GM21576 (cell line): ENCODE measurements at regions not wholly inside any gene's neighbourhood (a gene's known extent, or its start where the extent isn't known, plus 50 kb on each side); places are given as distances from the start of the nearest gene placed in this dataset.

Experiments used
- ATAC-seq: cut with Tn5 transposase; IDR thresholded peaks from one replicate; pipeline ENCODE4 v1.9.1; 2021; ENCODE audit warnings: mild to moderate bottlenecking, moderate library complexity; ENCODE audit not compliant: unreplicated experiment

DNA sequence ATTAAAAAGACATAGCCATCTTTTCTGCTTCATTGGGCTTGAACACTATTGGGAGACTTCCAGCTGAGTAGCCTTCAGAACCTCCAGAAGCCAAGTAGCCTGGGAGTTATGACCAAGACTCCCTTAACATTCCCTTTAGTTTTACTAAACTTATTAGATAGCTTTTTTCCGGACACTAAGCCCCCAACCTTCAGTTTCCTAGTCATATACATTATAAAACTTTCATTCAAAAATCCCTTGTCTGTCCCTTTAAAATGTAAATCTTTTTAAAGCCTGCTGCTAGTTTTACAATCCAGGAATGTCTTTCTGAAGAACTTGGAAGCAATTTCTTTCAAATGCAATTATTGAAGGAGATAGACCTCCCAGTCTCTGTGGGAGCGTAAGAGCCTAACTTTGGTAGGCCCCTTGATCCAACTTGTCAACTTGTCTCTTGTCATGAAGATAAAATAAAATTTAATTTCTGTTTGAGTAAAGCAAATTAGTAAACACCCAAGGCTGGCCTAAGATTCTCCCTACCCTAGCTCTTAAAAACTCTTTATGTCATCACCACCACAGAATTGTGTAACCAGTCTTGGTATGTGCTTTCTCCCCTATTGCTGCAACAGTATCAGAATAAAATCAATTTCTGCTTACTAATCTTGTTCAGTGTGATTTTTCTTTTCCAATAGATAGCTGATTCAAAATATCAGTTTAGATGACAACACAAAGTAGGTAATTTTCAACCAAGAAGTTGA, 796.2 kb downstream of the PLA2G4A start:
- no peak for ATAC-seq

- no peak for ATAC-seq
Measured at GRCh38 chr1:187626056-187626455, 797.3 kb downstream of the PLA2G4A start.

- ATAC-seq: no peak
Measured at GRCh38 chr1:187627516-187627915, 798.8 kb downstream of the PLA2G4A start.

GRCh38 chr1:187629075-187629474, 800.3 kb downstream of the PLA2G4A start:
- no peak for ATAC-seq

DNA sequence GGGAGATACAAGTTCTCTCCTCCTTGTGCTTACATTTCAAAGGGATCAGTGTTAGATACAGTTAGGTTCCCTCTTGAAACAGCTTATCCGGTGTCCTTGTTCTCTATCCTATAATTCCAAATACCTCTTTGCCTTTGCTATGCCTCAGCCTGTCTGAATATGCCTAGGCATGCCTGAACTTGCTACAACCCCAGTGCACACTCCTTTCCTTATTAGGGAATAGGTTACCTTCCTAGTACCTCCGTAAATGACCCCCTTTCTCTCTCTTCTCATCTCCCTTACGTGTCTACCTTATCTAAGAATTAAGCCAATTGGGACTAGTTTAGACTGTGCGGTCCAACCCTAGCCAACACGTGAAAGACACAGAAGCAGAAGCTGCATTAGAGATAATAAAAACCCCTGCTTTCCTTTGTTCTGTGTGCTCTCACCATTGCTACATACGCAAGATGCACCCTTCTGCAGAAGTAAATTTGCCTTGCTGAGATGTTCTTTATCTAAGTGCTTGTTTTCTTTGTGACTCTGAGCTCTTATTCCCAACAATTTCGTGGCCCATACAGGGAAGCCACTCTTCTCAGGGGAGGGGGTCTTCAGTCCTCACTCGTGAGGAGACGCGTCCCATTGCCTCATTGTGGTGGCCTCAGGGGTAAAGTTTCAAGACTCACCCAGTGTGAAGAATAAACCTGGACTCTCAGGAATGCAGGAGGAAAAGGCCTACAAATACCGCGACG, 802.1 kb downstream of the PLA2G4A start:
- ATAC-seq: no peak

DNA sequence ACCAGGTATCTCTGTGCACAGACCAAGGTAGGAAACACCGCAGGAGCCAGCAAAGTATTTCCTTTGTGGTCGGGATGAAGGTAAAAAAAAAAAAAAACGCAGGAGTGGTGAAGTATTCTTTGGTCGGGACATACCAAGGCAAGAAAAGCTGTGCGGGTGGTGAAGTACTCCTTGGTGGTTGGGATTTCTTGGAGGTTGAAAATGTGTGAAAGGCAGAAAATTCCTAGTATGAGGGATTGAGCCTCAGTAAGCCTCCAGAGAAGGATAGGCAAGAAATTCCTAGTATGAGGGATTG, 802.6 kb downstream of the PLA2G4A start:
- no peak for ATAC-seq

DNA sequence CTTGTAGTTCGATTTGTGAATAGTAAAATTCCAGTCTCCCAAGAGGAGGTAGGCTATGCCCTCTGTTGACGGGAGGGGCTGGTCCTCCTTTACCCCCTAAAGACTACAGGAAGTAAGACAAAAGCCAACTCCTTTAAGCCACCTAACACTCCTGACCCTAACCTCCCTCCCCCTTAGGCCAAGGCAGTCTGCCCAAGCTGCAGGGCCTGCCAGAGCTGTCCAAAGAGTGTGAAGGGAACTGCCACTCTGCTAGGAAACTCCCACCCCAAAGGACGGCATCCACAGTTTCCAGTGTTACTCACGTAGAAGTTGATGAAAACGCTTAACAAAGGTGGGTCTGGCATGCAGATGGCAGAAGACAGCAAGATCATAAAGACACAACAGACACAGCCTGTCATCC, 803.2 kb downstream of the PLA2G4A start:
- no peak for ATAC-seq

DNA sequence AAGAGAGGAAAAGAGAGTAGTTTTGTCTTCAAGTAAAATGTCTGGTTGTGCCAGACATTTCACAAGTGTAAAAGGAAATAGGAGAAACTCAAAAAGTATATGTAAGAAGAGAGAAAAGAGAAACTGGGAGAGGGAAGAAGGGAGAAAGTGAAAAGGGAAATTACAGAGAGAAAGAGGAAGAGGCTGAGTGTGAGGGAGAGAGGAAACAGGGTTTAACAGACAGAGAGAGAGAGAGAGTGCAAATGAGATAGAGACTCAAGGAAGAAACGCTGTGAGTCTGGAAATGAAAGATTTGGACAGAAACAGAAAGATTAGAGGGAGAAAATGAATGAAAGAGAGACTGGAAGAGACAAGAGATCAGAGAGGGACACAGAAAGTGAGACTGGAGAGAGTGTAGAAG, 806.2 kb downstream of the PLA2G4A start:
- ATAC-seq: no peak

GRCh38 chr1:187638733-187639434, 810.1 kb downstream of the PLA2G4A start:
- ATAC-seq: no peak

- no peak for ATAC-seq
Measured at GRCh38 chr1:187641015-187641414, 812.3 kb downstream of the PLA2G4A start.

DNA sequence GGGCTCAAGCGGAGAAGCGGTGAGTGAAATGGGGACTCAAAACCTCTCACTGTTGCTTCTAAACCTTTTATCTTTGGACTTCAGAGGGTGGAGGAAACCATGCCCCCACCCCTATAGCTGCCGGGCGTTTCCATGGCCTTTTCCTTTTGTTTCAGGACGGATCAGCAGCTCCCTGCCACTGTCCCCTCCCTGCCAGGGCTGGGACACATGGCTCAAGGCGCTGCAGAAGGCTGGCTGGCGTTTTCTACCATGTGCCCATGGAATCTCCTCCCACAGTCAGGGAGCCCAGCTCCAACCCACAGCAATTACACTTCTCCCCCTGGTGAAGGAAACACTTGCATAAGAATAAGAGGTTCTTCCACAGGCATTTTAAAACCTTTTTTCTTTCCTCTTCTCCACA, 812.7 kb downstream of the PLA2G4A start:
- ATAC-seq: no peak

DNA sequence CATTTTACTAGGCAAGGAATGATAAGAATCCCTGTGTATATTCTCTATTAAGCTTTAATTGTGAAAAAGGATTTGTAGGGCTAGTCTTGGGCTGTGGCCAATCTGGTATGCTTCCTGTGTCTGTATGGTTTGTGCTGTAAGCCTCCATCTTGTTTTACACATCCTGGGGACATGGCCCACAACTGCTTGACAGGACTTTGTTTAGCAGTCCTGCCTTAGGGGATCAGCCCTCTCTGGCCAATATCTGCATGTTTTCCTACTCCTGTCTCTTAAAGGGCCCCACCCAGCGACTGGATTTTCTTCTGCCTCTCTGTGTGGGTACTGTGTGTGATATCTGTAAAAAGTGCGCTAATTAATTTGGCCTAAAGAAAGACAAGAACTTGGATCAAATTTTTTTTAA, 813.2 kb downstream of the PLA2G4A start:
- ATAC-seq: no peak

DNA sequence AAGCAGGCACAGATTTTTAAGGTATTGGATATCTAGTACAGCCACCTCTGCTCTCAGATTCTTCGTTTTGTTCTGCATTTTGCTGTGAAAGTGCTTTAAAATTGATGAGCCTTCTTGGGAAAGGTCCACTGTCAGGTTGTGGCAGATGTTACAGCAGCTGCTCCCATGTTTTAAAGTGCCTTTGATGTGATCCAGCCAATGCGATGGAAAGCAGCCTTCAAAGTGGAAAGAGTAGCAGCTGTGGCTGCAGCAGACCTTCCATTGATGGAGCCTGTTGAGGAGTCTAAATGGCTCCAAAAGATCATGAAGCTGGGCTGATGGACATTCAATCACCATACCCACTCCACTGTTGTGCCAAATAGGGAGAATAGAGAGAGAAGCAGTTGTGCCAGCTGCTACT, 816.9 kb downstream of the PLA2G4A start:
- ATAC-seq: no peak

- ATAC-seq: no peak
Measured at GRCh38 chr1:187646536-187647107, 817.9 kb downstream of the PLA2G4A start.

- no peak for ATAC-seq
Measured at GRCh38 chr1:187648091-187648490, 819.3 kb downstream of the PLA2G4A start.

- no peak for ATAC-seq
Measured at GRCh38 chr1:187654635-187655034, 825.9 kb downstream of the PLA2G4A start.

DNA sequence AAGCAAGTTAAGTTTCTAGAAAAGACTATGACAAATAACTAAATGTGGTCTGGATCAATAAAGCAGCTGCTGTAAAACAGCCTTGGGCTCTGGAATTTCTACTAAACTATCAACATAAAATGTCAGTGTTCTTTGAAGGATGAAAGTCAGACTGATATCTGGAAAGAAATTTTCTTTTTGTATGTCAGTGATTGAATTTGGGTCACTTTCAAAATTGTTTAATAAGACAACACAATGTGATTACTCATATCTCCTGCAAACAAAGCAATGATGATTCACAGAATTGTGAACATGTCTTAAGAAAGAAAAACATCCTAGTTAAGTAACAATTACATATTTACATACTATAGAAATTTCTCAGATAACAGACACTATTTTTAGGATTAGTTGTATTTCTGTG, 826.4 kb downstream of the PLA2G4A start:
- ATAC-seq: no peak

DNA sequence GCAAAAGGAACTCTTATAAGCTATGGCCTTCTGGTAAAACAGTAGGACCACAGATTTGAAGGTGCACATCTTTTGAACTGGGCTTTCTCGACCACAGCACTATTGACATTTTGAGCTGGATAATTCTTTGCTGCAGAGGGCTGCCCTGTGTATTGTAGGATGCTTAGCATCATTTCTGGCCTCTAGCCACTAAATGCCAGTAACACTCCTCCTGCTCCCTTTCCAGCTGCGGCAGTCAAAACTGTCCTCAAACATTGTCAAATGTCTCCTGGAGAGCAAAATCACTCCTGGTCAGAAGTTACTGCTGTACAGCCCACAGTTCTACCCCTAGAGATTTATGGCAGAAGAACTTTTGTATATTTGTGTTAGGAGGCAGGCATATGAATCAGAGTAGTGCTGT, 836.7 kb downstream of the PLA2G4A start:
- no peak for ATAC-seq

DNA sequence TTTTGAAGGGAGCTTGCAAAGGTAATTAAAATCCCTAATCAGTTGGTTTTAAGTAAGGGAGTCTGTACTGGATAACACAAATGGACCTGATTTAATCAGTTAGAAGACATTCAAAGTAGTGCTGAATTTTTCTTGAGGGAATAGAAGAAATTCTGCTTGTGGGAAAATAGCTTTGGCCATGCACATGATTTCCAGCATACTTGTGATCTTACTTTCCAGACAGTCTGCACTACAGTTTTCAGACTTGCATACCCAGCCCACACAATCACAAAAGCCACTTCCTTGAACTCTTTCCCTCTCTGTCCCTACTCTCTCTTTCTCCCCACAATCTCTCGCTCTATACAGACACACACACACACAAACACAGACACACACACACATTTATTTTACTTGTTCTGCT, 852.1 kb downstream of the PLA2G4A start:
- no peak for ATAC-seq

DNA sequence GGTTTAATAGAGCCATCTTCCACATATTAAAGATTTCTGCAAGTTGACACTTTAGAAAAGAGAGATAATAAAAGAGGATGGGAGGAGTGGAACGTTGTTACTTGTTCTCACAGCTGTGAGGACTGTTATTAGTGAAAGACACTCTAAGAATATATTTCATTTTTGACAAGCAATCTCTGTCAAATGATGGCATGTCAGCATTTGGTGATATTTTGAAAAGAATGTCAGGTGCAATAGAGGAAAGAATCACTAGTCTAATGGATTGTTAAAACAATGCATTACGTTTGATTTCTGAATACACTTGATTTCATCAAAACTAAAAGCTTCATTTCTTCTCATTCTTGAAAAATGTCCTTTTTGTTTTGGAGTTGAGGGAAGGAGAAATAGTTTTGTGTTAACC, 853.4 kb downstream of the PLA2G4A start:
- no peak for ATAC-seq

DNA sequence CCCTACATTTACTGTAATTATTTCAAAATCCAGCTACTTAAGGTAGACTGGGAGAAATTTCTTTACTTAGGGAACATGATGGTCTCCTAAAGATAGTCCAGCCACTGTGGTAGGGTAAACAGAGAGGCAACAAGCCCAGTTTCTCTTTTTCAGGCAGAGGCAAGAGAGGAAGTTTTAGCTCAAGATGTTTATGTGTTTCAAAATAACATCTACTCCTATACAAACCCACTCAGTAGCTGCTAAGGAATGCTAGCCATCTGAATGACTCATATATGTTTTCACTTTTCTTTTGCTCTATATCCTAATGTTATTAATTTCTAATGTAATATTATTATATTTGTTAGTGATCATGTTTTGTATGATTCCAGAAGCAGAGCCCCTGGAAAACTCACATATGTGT, 856.6 kb downstream of the PLA2G4A start:
- ATAC-seq: no peak

GRCh38 chr1:187689129-187689528, 860.4 kb downstream of the PLA2G4A start:
- no peak for ATAC-seq
